ENCODE measurements at regions not wholly inside any gene's neighbourhood (a gene's known extent, or its start where the extent isn't known, plus 50 kb on each side); places are given as distances from the start of the nearest gene placed in this dataset.

DNA sequence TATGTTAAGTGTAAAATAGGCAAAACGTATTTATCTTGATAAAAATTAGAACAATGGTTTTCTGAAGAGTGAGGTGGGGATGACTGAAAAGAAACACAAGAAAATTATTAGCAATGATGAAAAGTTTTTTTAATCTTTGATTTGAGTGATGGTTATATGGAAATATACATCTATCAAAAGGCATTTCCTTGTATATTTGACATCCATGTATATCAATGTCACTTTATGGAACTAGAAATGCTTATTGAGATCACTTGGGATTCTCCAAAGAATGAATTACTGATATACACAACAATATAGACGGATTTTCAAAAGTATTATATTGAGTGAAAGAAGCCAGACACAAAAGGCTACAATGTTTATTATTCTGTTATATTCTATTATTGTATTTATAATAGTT is 1042.0 kb upstream of the POT1 start:
- TF ChIP-seq, protein P1, sequence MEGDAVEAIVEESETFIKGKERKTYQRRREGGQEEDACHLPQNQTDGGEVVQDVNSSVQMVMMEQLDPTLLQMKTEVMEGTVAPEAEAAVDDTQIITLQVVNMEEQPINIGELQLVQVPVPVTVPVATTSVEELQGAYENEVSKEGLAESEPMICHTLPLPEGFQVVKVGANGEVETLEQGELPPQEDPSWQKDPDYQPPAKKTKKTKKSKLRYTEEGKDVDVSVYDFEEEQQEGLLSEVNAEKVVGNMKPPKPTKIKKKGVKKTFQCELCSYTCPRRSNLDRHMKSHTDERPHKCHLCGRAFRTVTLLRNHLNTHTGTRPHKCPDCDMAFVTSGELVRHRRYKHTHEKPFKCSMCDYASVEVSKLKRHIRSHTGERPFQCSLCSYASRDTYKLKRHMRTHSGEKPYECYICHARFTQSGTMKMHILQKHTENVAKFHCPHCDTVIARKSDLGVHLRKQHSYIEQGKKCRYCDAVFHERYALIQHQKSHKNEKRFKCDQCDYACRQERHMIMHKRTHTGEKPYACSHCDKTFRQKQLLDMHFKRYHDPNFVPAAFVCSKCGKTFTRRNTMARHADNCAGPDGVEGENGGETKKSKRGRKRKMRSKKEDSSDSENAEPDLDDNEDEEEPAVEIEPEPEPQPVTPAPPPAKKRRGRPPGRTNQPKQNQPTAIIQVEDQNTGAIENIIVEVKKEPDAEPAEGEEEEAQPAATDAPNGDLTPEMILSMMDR (IDR thresholded peaks at IDR 0.05; ENCODE audit: insufficient read depth, low read length, poor library complexity, severe bottlenecking), result no peak
- TF ChIP-seq EZH2phosphoT487 (conservative IDR thresholded peaks at IDR 0.05; ENCODE audit: low read length), result no peak
